ENCODE measurements at regions not wholly inside any gene's neighbourhood (a gene's known extent, or its start where the extent isn't known, plus 50 kb on each side); places are given as distances from the start of the nearest gene placed in this dataset.

DNA sequence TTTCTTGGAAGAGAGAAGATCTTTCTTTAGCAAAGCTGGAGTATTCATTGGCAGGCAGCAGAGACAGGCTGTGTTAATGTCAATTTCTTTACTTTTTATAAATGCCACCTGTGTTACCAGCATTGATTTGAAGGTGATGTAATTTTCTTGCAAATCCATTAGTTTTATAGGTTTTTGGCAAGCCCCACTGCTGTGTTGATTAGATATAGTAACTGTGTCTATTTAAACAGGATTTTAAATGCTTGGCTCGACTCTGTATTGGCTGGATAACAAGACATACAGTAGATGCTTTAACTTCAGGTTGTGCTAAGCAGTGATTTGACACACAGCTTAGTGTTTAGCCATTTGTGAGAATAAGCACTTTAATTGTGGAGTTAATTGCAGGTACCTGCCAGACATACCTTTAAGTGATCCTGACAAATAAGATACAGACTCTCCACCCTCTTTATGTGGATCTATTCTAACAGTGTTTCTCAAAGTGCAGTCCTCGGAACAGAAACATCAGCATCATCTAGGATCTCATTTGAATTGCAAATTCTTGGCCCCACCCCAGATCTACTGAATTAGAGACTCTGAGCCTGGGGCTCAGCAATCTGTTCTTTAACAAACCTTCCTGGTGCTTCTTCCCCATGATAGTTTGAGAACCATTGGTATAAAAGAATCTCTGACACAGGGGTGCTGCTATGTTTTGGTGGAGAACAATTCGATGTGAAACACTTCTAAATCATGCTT is 397.5 kb downstream of the HDGFL1 start:
- no peaks in the 10 kb centered on the region for H3K36me3 Mint-ChIP-seq
- Histone ChIP-seq H3K36me3 (no peaks in the 10 kb centered on the region), H3K4me3 (no peak overlapping the region), H3K4me2 (no peak overlapping the region), H3K9me3 (ENCODE audit: low read depth) (no peaks in the 10 kb centered on the region), H3K9ac (no peak overlapping the region), H3F3A (ENCODE audit: low read depth) (no peaks in the 10 kb centered on the region), H3K27ac (no peak overlapping the region), H4K20me1 (ENCODE audit: low read depth) (no peaks in the 10 kb centered on the region), H2AFZ (replicated peaks) (no peak overlapping the region), H3K4me1 (no peaks in the 10 kb centered on the region), H3K79me2 (ENCODE audit: low read depth) (no peaks in the 10 kb centered on the region), H3K27me3 (no peaks in the 10 kb centered on the region)
- no peak for DNase-seq (ENCODE audit: low spot score)
- no peak overlapping the region for H3K4me3 Mint-ChIP-seq
- peaks cover 14% of the 10 kb centered on the region for H3K4me1 Mint-ChIP-seq
- H3K27me3 Mint-ChIP-seq (ENCODE audit: insufficient read depth, low read depth) = no peaks in the 10 kb centered on the region
- H3K27ac Mint-ChIP-seq = no peak overlapping the region
- TF ChIP-seq, protein P1, sequence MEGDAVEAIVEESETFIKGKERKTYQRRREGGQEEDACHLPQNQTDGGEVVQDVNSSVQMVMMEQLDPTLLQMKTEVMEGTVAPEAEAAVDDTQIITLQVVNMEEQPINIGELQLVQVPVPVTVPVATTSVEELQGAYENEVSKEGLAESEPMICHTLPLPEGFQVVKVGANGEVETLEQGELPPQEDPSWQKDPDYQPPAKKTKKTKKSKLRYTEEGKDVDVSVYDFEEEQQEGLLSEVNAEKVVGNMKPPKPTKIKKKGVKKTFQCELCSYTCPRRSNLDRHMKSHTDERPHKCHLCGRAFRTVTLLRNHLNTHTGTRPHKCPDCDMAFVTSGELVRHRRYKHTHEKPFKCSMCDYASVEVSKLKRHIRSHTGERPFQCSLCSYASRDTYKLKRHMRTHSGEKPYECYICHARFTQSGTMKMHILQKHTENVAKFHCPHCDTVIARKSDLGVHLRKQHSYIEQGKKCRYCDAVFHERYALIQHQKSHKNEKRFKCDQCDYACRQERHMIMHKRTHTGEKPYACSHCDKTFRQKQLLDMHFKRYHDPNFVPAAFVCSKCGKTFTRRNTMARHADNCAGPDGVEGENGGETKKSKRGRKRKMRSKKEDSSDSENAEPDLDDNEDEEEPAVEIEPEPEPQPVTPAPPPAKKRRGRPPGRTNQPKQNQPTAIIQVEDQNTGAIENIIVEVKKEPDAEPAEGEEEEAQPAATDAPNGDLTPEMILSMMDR (IDR thresholded peaks at IDR 0.05) = no peak
- TF ChIP-seq EZH2phosphoT487 (IDR thresholded peaks at IDR 0.05) (no peak), EZH2 (IDR thresholded peaks at IDR 0.05) (no peak)
- peaks cover 5% of the 10 kb centered on the region for H3K9me3 Mint-ChIP-seq

DNA sequence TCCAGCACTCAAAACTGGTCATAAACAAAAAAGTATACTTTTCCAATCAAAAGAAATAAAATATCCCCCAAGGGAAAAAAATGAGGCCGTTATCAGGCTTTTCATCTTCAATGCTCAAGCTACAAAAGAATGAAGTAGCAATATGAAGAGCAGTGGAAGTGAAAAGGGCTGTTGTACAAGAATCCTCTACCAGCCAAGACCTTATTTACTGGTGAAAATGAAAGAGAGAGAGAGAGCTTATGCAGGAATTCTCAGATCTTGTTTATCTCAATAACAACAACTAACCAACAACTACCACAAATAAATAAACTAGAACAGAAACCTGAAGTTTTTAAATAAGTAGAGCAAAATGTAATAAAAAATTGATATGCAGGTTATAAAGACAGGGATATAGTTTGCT is 400.6 kb downstream of the HDGFL1 start:
- Histone ChIP-seq H4K20me1 (ENCODE audit: low read depth) (no peaks in the 10 kb centered on the region), H2AFZ (replicated peaks) (no peak overlapping the region), H3K27ac (no peak overlapping the region), H3F3A (ENCODE audit: low read depth) (no peaks in the 10 kb centered on the region), H3K36me3 (no peaks in the 10 kb centered on the region), H3K4me3 (no peak overlapping the region), H3K79me2 (ENCODE audit: low read depth) (no peaks in the 10 kb centered on the region), H3K27me3 (no peaks in the 10 kb centered on the region), H3K4me1 (no peaks in the 10 kb centered on the region), H3K9me3 (ENCODE audit: low read depth) (no peaks in the 10 kb centered on the region), H3K9ac (no peak overlapping the region), H3K4me2 (no peak overlapping the region)
- Mint-ChIP-seq H3K27ac (no peak overlapping the region), H3K36me3 (no peaks in the 10 kb centered on the region), H3K9me3 (peaks cover 4% of the 10 kb centered on the region), H3K27me3 (ENCODE audit: insufficient read depth, low read depth) (no peaks in the 10 kb centered on the region), H3K4me3 (no peak overlapping the region), H3K4me1 (peaks cover 11% of the 10 kb centered on the region)
- no peak for DNase-seq (ENCODE audit: low spot score)
- TF ChIP-seq EZH2phosphoT487 (IDR thresholded peaks at IDR 0.05) (no peak), EZH2 (IDR thresholded peaks at IDR 0.05) (no peak)
- TF ChIP-seq, protein P1 (IDR thresholded peaks at IDR 0.05) = no peak

- no peaks in the 10 kb centered on the region for H3K9me3 ChIP-seq (ENCODE audit: low read depth)
- H3K27me3 ChIP-seq = no peaks in the 10 kb centered on the region
- H3K4me1 ChIP-seq = no peaks in the 10 kb centered on the region
- Mint-ChIP-seq H3K9me3 (peaks cover 4% of the 10 kb centered on the region), H3K4me1 (no peaks in the 10 kb centered on the region), H3K4me3 (no peak overlapping the region), H3K27me3 (ENCODE audit: insufficient read depth, low read depth) (no peaks in the 10 kb centered on the region), H3K36me3 (no peaks in the 10 kb centered on the region), H3K27ac (no peak overlapping the region)
- H3K4me2 ChIP-seq = no peak overlapping the region
- no peak overlapping the region for H3K27ac ChIP-seq
- no peak overlapping the region for H3K4me3 ChIP-seq
- H3K9ac ChIP-seq = no peak overlapping the region
- TF ChIP-seq, protein P1 (IDR thresholded peaks at IDR 0.05) = no peak
- DNase-seq (ENCODE audit: low spot score) = no peak
- no peaks in the 10 kb centered on the region for H3K36me3 ChIP-seq
- H3K79me2 ChIP-seq (ENCODE audit: low read depth) = no peaks in the 10 kb centered on the region
- no peaks in the 10 kb centered on the region for H3F3A ChIP-seq (ENCODE audit: low read depth)
- H2AFZ ChIP-seq (replicated peaks) = no peak overlapping the region
- no peaks in the 10 kb centered on the region for H4K20me1 ChIP-seq (ENCODE audit: low read depth)
These were observed 403.4 kb downstream of the HDGFL1 start for GRCh38 chr6:22972771-22973170.

Data from neural progenitor cell (in vitro differentiated cells).